NCI-H1417 (cell line): ENCODE measurements at regions not wholly inside any gene's neighbourhood (a gene's known extent, or its start where the extent isn't known, plus 50 kb on each side); places are given as distances from the start of the nearest gene placed in this dataset.
"Not testable (repeated sequence)": the region's sequence is repeated elsewhere in the genome, so short reads cannot be mapped to it uniquely, and the experiment has no call there.

Source experiments
- DNase-seq, 3 experiments: peaks; one replicate each; lab custom pipeline; 2025; lab: John Stamatoyannopoulos, UW

DNA sequence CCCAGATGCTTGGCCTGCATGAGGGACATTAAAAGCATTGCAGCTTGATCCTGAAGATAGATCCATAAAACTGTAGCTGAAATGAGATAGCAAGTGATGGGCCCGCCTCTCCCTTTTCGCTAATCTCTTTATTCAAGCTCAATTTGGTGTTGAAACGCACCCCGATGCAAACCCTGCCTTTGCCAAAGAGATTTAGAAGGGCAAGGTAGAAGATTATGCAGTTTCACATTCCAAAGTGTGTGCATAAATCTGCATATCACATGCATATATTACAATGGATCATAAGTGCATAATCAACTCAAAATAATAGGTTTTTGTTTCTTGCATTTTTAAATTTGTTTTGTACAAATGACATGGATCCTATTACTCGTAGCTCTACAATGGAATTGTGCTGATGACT is 80.1 kb upstream of the SHANK2 start:
- no peak for DNase-seq

DNA sequence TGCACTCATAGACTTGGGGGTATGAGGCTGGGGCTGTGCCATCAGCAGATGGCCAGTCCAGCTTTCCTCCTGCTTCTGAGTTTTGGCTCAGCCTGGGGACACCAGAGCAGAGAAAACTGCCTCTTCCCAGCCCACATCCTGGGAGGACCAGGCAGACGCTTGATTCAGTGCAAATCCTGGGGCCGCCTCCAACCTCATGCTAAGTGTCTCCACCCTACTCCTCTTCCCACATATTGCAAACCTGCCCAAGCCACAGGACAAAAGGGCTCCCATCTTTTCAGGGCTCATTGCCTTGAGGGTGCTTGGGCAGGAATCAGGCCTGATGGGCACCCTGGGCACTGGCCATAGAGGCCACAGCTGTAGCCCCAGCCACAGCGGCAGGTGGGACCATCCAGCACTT is 79.7 kb upstream of the SHANK2 start:
- no peak for DNase-seq

GRCh38 chr11:71331631-71332030 is 79.3 kb upstream of the SHANK2 start:
- no peak for DNase-seq

DNA sequence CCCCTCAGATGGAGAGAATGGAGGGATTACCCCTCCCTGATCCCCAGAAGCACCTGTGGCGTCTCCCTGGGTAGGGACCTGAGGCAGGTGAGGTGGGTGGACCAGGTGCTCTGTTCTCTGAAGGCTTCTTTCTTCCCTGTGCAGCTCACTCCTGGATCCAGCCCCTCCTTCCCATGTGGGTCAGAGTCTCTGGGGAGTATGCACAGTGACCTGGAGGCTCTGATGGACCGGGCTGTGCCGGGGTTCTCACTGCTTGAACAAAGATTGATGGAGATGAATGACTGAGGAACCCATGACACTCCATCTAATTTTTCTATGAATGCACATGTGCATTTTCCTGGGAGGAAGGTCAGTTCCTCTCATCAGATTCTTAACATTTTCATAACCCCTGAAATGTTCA is 78.6 kb upstream of the SHANK2 start:
- DNase-seq = no peak

- no peak for DNase-seq
Measured at GRCh38 chr11:71330349-71330748, 78.0 kb upstream of the SHANK2 start.

DNA sequence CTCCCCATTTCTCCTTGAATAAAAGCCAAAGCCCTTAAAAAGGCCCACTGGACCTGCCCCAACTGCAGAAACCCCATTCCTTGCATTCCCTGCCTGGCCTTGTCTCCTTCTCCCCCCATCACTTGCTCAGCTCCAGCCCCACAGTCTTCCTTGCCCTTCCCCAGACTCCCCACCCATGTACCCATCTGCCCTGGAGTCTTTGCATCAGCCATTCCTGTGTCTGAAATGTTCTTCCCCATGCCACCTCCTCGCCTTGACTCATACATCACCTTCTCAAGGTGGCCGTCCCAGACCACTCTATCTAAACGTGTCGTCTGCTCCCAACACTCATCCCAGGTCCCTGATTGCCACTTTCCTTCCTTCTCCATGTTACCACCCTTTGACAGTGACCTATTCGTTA is 77.4 kb upstream of the SHANK2 start:
- DNase-seq = no peak

DNA sequence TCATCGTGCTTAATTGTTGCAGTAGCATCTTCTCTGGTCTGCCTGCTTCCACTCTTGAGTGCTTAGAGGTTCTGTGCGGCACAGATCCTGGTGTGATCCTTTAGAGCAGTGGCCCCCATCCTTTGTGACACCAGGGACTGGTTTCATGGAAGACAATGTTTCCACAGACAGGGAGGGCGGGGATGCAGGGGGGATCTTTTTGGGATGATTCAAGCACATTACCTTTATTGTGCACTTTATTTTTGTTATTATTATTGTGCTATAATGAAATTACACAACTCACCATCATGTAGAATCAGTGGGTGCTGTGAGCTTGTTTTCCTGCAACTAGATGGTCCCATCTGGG is 76.8 kb upstream of the SHANK2 start:
- no peak for DNase-seq

- DNase-seq = no peak
Measured at GRCh38 chr11:71327156-71328085, 75.0 kb upstream of the SHANK2 start.

DNA sequence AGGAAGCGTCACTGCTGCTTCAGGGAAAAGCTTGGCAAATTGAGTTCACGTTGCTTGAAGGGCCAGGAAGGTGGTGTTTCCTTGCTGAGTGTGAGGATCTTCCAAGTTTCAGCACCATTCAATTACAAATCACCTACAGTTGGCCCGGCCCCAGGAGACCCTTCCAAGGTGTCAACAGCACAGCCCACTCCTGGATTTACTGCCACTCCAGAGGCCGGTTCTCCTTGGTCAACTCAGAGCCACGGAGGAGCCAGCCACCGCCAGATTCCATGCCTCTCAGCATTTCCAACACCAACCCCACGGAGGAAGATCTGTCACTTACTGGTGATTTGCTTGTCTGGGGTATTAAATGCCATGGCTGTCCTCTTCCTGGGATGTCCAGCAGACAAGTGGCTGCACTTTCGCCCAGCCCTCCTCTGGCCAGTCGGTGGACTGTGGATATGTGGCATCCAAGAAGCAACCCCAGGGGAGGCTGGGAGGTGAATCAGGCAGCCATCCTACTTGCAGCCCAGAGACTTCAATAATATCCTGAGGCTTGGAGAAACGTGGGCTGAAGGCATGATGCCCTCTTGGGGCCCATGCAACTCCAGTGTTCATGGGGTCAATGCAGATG is 74.1 kb upstream of the SHANK2 start:
- no peak for DNase-seq

DNA sequence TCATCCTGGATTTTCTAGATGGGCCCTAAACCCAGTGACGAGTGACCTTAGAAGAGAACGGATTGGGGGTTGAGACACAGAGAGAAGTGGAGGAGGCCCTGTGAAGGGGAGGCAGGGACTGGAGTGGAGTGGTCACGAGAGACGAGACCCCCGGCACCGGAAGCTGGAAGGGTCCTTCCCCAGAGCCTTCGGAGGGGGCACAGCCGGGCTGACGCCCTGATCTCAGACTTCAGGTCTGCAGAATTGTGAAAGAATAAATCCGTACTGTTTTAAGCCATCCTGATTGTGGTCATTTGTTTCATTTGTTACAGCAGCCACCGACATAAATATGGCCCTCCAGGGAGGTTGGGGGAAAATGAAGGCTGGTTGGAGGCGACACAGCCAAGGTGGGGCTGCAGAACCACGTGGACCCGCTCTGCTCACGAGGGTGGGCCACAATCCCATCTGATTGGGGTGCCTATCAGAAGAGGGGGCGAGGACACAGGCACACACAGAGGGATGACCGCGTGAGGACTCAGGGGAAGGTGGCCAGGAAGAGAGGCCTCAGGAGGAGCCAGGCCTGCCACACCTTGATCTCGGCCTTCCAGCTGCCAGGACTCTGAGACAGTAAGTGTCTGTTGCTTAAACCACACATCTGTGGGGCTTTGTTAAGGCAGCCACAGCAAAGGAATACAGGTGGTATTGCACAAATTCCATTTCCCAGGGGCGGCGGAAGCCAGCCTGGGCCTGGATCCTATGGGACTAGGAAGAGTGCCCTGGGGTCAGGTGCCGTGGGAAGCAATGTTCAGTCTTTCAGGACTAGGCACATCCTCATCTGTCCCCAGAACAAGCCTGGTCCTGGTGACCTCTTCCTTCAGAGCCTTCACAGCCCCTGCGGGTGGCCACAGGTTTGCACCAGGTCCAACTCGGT is 73.3 kb upstream of the SHANK2 start:
- no peak for DNase-seq

DNA sequence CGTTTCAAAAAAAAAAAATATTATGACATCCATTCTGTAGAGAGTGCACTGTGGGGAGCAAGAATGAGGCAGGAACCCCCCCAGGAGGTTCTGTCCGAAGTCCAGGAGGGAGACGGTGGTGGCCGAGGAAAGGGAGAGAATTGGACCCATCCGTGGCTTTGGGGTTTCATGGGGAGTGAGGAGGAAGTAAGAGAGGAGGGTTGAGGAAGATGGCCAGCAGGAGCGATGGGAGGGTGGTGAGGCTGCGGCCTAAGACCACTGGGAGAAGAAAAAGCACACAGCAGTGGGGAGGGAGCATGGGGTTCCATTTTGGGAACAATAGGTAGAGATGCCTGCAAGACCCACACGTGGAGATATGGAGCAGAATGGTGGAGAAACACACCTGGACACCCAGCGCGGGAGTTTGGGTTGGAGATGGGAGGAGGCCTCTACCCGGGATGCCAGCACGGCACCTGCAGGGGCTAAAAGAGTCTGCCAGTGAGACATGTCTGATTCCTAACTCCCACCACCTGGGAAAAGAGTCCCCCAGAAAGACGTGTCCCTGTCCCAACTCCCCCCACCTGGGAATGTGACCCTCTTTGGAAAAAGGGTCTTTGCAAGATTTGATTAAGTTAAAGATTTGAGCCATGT is 72.5 kb upstream of the SHANK2 start:
- DNase-seq = no peak

DNA sequence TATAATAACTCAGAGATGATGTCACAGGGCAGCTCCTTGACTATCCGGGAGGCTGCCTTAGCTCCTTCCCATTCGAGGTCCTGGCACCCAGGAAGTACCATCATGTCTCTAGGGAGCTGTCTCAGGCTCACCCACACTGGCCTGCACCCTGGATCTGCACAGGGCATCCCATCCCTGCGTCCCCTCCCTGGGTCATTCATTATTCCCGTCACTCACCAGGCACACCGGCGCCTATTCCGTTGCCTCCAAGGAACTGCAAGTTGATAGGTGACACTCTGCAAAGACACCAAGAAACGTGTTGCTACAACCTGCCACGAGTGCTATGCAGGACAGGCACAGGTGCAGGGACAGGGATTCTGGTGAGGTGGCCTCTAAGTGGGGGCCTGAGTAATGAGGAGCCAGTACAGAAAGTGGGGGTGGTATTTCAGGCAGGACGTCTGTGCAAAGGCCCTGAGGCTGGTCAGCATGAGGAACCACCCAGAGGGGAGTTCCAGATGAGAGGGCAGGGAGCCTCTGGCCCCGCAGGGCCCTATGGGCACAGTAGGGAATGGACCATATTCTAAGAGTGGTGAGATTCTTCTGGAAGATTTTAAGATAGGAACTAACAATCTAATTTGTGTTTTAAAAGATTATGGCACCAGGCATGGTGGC is 71.6 kb upstream of the SHANK2 start:
- no peak for DNase-seq

GRCh38 chr11:71322861-71323582 is 70.6 kb upstream of the SHANK2 start:
- DNase-seq = no peak

DNA sequence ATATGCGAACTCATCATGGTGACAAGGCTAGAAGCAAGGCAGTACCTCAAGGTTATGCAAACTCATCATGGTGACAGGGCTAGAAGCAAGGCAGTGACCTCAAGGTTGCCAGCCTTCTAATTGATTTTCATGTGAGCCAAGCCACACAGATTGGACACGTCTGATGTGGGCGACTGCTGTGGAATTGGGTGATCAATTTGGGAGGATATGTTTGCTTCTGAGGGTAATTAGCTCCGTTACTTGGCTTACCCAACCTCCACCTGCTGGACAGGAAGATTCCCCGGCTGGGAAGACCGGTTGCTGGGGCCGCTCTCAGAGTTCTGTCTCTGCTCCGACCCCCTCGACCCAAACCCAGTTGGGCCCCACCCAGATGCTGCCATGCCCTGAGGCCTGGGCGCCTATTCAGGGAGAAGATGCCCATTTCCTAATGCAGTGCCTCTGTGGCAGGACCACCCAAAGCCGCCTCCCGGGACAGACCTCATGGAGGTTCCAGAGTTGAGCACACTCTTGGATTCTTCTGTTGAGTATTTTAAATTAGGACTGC is 69.9 kb upstream of the SHANK2 start:
- DNase-seq = no peak

DNA sequence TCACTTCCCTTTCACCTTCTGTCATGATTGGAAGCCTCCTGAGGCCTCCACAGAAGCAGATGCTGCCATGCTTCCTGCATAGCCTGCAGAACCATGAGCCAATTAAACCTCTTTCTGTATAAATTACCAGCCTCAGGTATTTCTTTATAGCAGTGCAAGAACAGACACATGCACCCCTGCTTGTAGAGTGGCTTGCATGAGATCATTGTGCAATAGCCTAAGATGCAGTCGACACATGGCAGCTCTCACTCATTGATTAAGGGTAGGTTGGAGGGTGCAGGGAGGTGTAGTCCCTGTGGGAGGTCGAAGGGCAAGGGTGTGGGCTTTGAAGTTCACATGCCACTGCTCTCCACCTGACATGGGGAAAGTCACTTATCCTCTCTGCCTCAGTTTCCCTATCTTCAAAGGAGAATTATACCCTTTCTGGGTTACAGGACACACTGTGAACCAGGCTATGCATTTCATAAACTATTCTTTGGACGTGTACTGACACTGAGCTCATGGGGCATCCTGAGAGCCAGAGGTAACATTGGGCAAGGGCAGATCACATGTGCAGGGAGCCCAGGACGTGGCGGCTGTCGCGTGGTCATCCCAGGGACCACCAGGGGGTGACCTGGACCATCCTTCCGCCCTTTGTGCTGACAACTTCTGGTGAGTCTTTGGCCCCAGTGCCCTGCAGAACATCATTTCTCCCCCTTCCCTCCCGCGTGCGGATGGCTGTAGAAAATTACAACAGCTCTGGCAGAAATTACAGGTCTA is 69.2 kb upstream of the SHANK2 start:
- DNase-seq = no peak

- no peak for DNase-seq
Measured at GRCh38 chr11:71316701-71317100, 64.3 kb upstream of the SHANK2 start.

- DNase-seq = not testable (repeated sequence)
Measured at GRCh38 chr11:71312616-71313015, 60.2 kb upstream of the SHANK2 start.

DNA sequence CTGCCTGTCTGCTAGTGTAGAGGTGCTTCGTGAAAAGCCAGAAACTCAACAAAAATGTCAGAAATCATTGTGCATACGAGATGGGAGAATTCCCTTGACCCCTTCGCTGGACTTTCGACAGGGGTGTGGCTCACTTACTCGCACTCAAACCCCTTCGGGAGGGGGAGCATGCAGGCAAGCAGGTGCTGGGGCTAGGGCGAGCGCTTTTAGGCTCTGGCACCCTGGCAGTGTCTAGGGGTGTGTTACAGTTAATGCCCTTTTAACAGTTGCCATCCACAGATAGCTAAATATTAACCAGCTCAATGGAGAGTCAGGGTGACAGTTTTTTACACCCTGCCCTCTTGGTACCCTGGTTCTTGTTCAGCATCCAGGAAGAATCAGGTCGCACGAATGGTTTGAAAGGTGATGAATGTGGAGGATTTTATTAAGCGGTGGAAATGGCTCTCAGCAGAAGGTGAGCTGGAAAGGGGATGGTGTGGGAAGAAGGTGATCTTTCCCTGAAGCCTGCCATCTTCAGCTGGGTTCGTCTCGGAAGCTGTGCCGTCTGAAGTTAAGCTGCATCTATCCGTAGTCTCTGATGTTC is 59.6 kb upstream of the SHANK2 start:
- no peak for DNase-seq

DNA sequence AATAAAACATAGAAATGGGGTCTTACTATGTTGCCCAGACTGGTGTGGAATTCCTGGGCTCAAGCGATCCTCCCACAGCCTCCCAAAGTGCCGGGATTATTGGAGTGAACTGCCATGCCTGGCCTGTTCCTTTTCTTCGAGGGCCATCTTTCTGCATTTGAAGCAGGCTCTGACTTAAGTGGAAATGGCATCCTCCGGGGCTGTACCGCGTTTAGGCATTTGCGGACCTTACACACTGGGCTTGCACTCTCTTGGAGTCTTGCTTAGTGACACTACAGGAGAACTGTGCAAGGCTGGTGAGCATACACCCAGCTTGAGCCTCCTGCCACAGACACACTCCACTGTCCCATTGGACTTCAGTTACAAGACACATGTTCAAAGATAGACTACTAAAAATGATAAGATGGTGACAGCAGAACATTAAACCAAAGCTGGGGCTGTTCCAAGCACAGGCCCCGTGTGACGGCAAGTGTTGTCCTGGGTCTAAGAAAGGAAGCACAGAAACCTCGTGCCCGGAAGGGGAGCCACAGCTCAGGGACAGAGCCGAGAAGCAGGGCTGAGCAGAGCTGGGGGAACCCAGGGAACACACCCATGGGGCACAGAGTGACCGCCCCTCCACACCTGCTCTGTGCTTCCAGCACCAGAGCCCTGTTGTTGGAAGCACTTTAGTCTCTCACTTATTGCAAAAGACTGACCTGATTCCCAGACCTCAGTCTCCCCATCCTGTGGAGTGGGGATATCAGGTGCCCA is 59.0 kb upstream of the SHANK2 start:
- no peak for DNase-seq
